ENCODE measurements at regions not wholly inside any gene's neighbourhood (a gene's known extent, or its start where the extent isn't known, plus 50 kb on each side); places are given as distances from the start of the nearest gene placed in this dataset.

GRCh38 chr6:164315376-164315775 lies 900.9 kb downstream of the QKI start:
- Histone ChIP-seq H3K79me2 (no peaks in the 10 kb centered on the region), H3K9me2 (replicated peaks; ENCODE audit: insufficient read depth) (no peaks in the 10 kb centered on the region), H3K27me3 (no peaks in the 10 kb centered on the region), H2AFZ (no peak overlapping the region), H3K4me3 (no peak overlapping the region), H3K4me2 (no peak overlapping the region), H4K20me1 (ENCODE audit: insufficient read depth, poor library complexity, severe bottlenecking) (no peaks in the 10 kb centered on the region), H3K9me3 (ENCODE audit: low read depth) (no peaks in the 10 kb centered on the region), H3K36me3 (replicated peaks; ENCODE audit: insufficient read depth, low read depth) (no peaks in the 10 kb centered on the region), H3K4me1 (ENCODE audit: insufficient read depth) (no peaks in the 10 kb centered on the region), H3K27ac (no peak overlapping the region)
- no peak for TF ChIP-seq EZH2phosphoT487 (IDR thresholded peaks at IDR 0.05; ENCODE audit: low read depth, severe bottlenecking, unreplicated experiment)
- no peak for TF ChIP-seq CTCF (IDR thresholded peaks at IDR 0.05; ENCODE audit: poor library complexity)
- no peak for TF ChIP-seq EZH2 (IDR thresholded peaks at IDR 0.05; ENCODE audit: borderline replicate concordance)
- 71% methylated on average over 2 of the region's 2 CpGs for WGBS (ENCODE audit: low lambda C conversion rate, missing lambda C conversion rate)
- DNase-seq (ENCODE audit: low spot score), result no peak

- Histone ChIP-seq H3K4me3 (no peak overlapping the region), H3K9me2 (replicated peaks; ENCODE audit: insufficient read depth) (no peaks in the 10 kb centered on the region), H3K4me1 (ENCODE audit: insufficient read depth) (no peaks in the 10 kb centered on the region), H4K20me1 (ENCODE audit: insufficient read depth, poor library complexity, severe bottlenecking) (no peaks in the 10 kb centered on the region), H3K79me2 (no peaks in the 10 kb centered on the region), H3K27ac (no peak overlapping the region), H3K36me3 (replicated peaks; ENCODE audit: insufficient read depth, low read depth) (no peaks in the 10 kb centered on the region), H3K9me3 (ENCODE audit: low read depth) (no peaks in the 10 kb centered on the region), H3K27me3 (no peaks in the 10 kb centered on the region), H2AFZ (no peak overlapping the region), H3K4me2 (no peak overlapping the region)
- no peak for TF ChIP-seq EZH2phosphoT487 (IDR thresholded peaks at IDR 0.05; ENCODE audit: low read depth, severe bottlenecking, unreplicated experiment)
- TF ChIP-seq EZH2 (IDR thresholded peaks at IDR 0.05; ENCODE audit: borderline replicate concordance), result no peak
- TF ChIP-seq CTCF (IDR thresholded peaks at IDR 0.05; ENCODE audit: poor library complexity), result no peak
- DNase-seq (ENCODE audit: low spot score), result no peak
Observed at GRCh38 chr6:164308339-164308738, 893.8 kb downstream of the QKI start.

GRCh38 chr6:164303102-164303964 lies 888.8 kb downstream of the QKI start:
- no peaks in the 10 kb centered on the region for H3K79me2 ChIP-seq
- H3K27me3 ChIP-seq, result no peaks in the 10 kb centered on the region
- 77% methylated on average over 5 of the region's 5 CpGs for WGBS (ENCODE audit: low lambda C conversion rate, missing lambda C conversion rate)
- H3K27ac ChIP-seq, result no peak overlapping the region
- no peaks in the 10 kb centered on the region for H3K9me2 ChIP-seq (replicated peaks; ENCODE audit: insufficient read depth)
- no peak overlapping the region for H3K4me2 ChIP-seq
- no peak overlapping the region for H3K4me3 ChIP-seq
- H3K4me1 ChIP-seq (ENCODE audit: insufficient read depth), result no peaks in the 10 kb centered on the region
- H4K20me1 ChIP-seq (ENCODE audit: insufficient read depth, poor library complexity, severe bottlenecking), result no peaks in the 10 kb centered on the region
- no peak overlapping the region for H2AFZ ChIP-seq
- TF ChIP-seq EZH2phosphoT487 (IDR thresholded peaks at IDR 0.05; ENCODE audit: low read depth, severe bottlenecking, unreplicated experiment), result no peak
- TF ChIP-seq EZH2 (IDR thresholded peaks at IDR 0.05; ENCODE audit: borderline replicate concordance), result no peak
- no peak for DNase-seq (ENCODE audit: low spot score)
- no peaks in the 10 kb centered on the region for H3K9me3 ChIP-seq (ENCODE audit: low read depth)
- no peaks in the 10 kb centered on the region for H3K36me3 ChIP-seq (replicated peaks; ENCODE audit: insufficient read depth, low read depth)

- Histone ChIP-seq H3K4me1 (ENCODE audit: insufficient read depth) (no peaks in the 10 kb centered on the region), H3K79me2 (no peaks in the 10 kb centered on the region), H4K20me1 (ENCODE audit: insufficient read depth, poor library complexity, severe bottlenecking) (no peaks in the 10 kb centered on the region), H2AFZ (no peak overlapping the region), H3K9me2 (replicated peaks; ENCODE audit: insufficient read depth) (no peaks in the 10 kb centered on the region), H3K27me3 (no peaks in the 10 kb centered on the region), H3K9me3 (ENCODE audit: low read depth) (no peaks in the 10 kb centered on the region), H3K27ac (no peak overlapping the region), H3K36me3 (replicated peaks; ENCODE audit: insufficient read depth, low read depth) (no peaks in the 10 kb centered on the region), H3K4me2 (no peak overlapping the region), H3K4me3 (no peak overlapping the region)
- WGBS (ENCODE audit: low lambda C conversion rate, missing lambda C conversion rate), result 89% methylated on average over 4 of the region's 4 CpGs
- no peak for DNase-seq (ENCODE audit: low spot score)
- TF ChIP-seq EZH2 (IDR thresholded peaks at IDR 0.05; ENCODE audit: borderline replicate concordance) (no peak), CTCF (IDR thresholded peaks at IDR 0.05; ENCODE audit: poor library complexity) (no peak), EZH2phosphoT487 (IDR thresholded peaks at IDR 0.05; ENCODE audit: low read depth, severe bottlenecking, unreplicated experiment) (no peak)
Observed at GRCh38 chr6:164296411-164296810, 881.9 kb downstream of the QKI start.
